ENCODE measurements at regions not wholly inside any gene's neighbourhood (a gene's known extent, or its start where the extent isn't known, plus 50 kb on each side); places are given as distances from the start of the nearest gene placed in this dataset.

DNA sequence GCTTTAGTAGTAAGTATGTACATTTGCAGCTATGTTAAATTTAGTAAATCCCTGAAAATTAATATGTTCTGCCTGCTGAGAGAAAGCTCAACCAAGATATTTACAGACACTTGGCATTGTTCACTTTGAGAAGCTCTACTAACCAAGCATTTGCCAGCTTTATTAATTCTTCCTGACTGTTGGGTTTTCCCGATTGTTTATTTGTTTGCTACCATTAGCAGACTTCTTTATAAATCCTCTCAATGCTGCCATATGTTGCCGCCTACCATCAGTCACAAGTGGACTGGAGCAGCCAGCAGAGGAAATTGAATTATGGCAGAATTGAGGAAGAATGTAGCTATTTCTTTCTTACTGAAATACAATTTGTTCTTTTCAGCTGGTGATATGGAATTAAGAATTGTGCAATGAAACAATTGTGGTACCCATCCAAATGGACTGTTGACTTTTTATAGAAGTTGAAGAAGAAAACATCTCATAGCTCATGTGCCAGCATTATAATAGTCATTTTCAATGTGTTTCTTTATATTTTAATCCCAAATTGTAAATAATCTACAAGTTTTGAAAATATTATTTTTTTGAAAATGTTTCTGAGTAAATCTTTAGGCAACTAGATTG lies 588.7 kb upstream of the CDH6 start:
- H3K27me3 Mint-ChIP-seq (ENCODE audit: insufficient read depth, low read depth, poor library complexity) = no peaks in the 10 kb centered on the region
- no peak overlapping the region for H3K27ac ChIP-seq (ENCODE audit: low read depth)
- H3K9me2 ChIP-seq (ENCODE audit: insufficient read depth) = no peaks in the 10 kb centered on the region
- H3K4me3 Mint-ChIP-seq = no peak overlapping the region
- H4K20me1 ChIP-seq (replicated peaks; ENCODE audit: insufficient read depth) = no peaks in the 10 kb centered on the region
- H3K4me1 ChIP-seq (ENCODE audit: insufficient read depth) = peaks cover 17% of the 10 kb centered on the region
- DNase-seq (ENCODE audit: low spot score) = no peak
- peaks cover 9% of the 10 kb centered on the region; the same call in 2 of the 3 replicates for H3K36me3 Mint-ChIP-seq (ENCODE audit: low read depth)
- no peaks in the 10 kb centered on the region for H3K4me1 Mint-ChIP-seq
- no peaks in the 10 kb centered on the region for H3F3A ChIP-seq (replicated peaks; ENCODE audit: low read depth)
- peaks cover under 1% of the 10 kb centered on the region; the same call in 1 of the 3 replicates for H3K9me3 Mint-ChIP-seq
- no peak overlapping the region for H2AFZ ChIP-seq
- H3K79me2 ChIP-seq (replicated peaks; ENCODE audit: insufficient read depth) = no peaks in the 10 kb centered on the region
- no peak overlapping the region for H3K4me2 ChIP-seq
- H3K36me3 ChIP-seq (ENCODE audit: insufficient read depth) = no peaks in the 10 kb centered on the region
- TF ChIP-seq, protein P1, sequence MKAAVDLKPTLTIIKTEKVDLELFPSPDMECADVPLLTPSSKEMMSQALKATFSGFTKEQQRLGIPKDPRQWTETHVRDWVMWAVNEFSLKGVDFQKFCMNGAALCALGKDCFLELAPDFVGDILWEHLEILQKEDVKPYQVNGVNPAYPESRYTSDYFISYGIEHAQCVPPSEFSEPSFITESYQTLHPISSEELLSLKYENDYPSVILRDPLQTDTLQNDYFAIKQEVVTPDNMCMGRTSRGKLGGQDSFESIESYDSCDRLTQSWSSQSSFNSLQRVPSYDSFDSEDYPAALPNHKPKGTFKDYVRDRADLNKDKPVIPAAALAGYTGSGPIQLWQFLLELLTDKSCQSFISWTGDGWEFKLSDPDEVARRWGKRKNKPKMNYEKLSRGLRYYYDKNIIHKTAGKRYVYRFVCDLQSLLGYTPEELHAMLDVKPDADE (IDR thresholded peaks at IDR 0.05) = no peak
- TF ChIP-seq JUNB (IDR thresholded peaks at IDR 0.05; ENCODE audit: unreplicated experiment) = no peak
- no peak for TF ChIP-seq EZH2phosphoT487 (IDR thresholded peaks at IDR 0.05; ENCODE audit: unreplicated experiment)
- TF ChIP-seq ZNF331 (CRISPR knock-in tag; IDR thresholded peaks at IDR 0.05; ENCODE audit: low read depth) = no peak
- TF ChIP-seq NANOG (IDR thresholded peaks at IDR 0.05; ENCODE audit: borderline replicate concordance) = no peak
- TF ChIP-seq CREB1 (CRISPR knock-in tag; IDR thresholded peaks at IDR 0.05; ENCODE audit: low read depth) = no peak
- TF ChIP-seq, protein P2, sequence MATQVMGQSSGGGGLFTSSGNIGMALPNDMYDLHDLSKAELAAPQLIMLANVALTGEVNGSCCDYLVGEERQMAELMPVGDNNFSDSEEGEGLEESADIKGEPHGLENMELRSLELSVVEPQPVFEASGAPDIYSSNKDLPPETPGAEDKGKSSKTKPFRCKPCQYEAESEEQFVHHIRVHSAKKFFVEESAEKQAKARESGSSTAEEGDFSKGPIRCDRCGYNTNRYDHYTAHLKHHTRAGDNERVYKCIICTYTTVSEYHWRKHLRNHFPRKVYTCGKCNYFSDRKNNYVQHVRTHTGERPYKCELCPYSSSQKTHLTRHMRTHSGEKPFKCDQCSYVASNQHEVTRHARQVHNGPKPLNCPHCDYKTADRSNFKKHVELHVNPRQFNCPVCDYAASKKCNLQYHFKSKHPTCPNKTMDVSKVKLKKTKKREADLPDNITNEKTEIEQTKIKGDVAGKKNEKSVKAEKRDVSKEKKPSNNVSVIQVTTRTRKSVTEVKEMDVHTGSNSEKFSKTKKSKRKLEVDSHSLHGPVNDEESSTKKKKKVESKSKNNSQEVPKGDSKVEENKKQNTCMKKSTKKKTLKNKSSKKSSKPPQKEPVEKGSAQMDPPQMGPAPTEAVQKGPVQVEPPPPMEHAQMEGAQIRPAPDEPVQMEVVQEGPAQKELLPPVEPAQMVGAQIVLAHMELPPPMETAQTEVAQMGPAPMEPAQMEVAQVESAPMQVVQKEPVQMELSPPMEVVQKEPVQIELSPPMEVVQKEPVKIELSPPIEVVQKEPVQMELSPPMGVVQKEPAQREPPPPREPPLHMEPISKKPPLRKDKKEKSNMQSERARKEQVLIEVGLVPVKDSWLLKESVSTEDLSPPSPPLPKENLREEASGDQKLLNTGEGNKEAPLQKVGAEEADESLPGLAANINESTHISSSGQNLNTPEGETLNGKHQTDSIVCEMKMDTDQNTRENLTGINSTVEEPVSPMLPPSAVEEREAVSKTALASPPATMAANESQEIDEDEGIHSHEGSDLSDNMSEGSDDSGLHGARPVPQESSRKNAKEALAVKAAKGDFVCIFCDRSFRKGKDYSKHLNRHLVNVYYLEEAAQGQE (IDR thresholded peaks at IDR 0.05; ENCODE audit: unreplicated experiment) = no peak
- TF ChIP-seq STAT1 (IDR thresholded peaks at IDR 0.05; ENCODE audit: unreplicated experiment) = no peak
- TF ChIP-seq EZH2 (IDR thresholded peaks at IDR 0.05; ENCODE audit: low read depth, unreplicated experiment) = no peak
- no peak for TF ChIP-seq POLR2AphosphoS5 (IDR thresholded peaks at IDR 0.05; ENCODE audit: low read depth)
- TF ChIP-seq, protein P3, sequence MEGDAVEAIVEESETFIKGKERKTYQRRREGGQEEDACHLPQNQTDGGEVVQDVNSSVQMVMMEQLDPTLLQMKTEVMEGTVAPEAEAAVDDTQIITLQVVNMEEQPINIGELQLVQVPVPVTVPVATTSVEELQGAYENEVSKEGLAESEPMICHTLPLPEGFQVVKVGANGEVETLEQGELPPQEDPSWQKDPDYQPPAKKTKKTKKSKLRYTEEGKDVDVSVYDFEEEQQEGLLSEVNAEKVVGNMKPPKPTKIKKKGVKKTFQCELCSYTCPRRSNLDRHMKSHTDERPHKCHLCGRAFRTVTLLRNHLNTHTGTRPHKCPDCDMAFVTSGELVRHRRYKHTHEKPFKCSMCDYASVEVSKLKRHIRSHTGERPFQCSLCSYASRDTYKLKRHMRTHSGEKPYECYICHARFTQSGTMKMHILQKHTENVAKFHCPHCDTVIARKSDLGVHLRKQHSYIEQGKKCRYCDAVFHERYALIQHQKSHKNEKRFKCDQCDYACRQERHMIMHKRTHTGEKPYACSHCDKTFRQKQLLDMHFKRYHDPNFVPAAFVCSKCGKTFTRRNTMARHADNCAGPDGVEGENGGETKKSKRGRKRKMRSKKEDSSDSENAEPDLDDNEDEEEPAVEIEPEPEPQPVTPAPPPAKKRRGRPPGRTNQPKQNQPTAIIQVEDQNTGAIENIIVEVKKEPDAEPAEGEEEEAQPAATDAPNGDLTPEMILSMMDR (conservative IDR thresholded peaks at IDR 0.05; ENCODE audit: low read depth in 2 of 2) = no peak
- TF ChIP-seq, protein P4, sequence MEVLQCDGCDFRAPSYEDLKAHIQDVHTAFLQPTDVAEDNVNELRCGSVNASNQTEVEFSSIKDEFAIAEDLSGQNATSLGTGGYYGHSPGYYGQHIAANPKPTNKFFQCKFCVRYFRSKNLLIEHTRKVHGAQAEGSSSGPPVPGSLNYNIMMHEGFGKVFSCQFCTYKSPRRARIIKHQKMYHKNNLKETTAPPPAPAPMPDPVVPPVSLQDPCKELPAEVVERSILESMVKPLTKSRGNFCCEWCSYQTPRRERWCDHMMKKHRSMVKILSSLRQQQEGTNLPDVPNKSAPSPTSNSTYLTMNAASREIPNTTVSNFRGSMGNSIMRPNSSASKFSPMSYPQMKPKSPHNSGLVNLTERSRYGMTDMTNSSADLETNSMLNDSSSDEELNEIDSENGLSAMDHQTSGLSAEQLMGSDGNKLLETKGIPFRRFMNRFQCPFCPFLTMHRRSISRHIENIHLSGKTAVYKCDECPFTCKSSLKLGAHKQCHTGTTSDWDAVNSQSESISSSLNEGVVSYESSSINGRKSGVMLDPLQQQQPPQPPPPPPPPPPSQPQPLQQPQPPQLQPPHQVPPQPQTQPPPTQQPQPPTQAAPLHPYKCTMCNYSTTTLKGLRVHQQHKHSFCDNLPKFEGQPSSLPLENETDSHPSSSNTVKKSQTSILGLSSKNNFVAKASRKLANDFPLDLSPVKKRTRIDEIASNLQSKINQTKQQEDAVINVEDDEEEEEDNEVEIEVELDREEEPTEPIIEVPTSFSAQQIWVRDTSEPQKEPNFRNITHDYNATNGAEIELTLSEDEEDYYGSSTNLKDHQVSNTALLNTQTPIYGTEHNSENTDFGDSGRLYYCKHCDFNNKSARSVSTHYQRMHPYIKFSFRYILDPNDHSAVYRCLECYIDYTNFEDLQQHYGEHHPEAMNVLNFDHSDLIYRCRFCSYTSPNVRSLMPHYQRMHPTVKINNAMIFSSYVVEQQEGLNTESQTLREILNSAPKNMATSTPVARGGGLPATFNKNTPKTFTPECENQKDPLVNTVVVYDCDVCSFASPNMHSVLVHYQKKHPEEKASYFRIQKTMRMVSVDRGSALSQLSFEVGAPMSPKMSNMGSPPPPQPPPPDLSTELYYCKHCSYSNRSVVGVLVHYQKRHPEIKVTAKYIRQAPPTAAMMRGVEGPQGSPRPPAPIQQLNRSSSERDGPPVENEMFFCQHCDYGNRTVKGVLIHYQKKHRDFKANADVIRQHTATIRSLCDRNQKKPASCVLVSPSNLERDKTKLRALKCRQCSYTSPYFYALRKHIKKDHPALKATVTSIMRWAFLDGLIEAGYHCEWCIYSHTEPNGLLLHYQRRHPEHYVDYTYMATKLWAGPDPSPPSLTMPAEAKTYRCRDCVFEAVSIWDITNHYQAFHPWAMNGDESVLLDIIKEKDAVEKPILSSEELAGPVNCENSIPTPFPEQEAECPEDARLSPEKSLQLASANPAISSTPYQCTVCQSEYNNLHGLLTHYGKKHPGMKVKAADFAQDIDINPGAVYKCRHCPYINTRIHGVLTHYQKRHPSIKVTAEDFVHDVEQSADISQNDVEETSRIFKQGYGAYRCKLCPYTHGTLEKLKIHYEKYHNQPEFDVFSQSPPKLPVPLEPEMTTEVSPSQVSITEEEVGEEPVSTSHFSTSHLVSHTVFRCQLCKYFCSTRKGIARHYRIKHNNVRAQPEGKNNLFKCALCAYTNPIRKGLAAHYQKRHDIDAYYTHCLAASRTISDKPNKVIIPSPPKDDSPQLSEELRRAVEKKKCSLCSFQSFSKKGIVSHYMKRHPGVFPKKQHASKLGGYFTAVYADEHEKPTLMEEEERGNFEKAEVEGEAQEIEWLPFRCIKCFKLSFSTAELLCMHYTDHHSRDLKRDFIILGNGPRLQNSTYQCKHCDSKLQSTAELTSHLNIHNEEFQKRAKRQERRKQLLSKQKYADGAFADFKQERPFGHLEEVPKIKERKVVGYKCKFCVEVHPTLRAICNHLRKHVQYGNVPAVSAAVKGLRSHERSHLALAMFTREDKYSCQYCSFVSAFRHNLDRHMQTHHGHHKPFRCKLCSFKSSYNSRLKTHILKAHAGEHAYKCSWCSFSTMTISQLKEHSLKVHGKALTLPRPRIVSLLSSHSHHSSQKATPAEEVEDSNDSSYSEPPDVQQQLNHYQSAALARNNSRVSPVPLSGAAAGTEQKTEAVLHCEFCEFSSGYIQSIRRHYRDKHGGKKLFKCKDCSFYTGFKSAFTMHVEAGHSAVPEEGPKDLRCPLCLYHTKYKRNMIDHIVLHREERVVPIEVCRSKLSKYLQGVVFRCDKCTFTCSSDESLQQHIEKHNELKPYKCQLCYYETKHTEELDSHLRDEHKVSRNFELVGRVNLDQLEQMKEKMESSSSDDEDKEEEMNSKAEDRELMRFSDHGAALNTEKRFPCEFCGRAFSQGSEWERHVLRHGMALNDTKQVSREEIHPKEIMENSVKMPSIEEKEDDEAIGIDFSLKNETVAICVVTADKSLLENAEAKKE (CRISPR knock-in tag; IDR thresholded peaks at IDR 0.05) = no peak
- TF ChIP-seq ZNF114 (CRISPR knock-in tag; IDR thresholded peaks at IDR 0.05) = no peak
- ATAC-seq = no peak
- H3K27ac Mint-ChIP-seq = no peak overlapping the region
- no peak overlapping the region for H3K4me3 ChIP-seq
- peaks cover 34% of the 10 kb centered on the region for H3K27me3 ChIP-seq (ENCODE audit: insufficient read depth)

All from GM23338 (cell line).